Calu3 (cell line): ENCODE measurements at regions not wholly inside any gene's neighbourhood (a gene's known extent, or its start where the extent isn't known, plus 50 kb on each side); places are given as distances from the start of the nearest gene placed in this dataset.

ENCODE experiments used
- BruUV-seq: library from RNA; stranded (reverse); fragments of 400-500 nt; replicated peaks from 2 replicates; lab custom pipeline; 2021; lab: Mats Ljungman, UMichigan
- CTCF ChIA-PET: fragments of 300-600 bp; sonication (Branson Sonifier 250); formaldehyde crosslinking; loops from one replicate; lab custom pipeline; 2022; ENCODE audit warnings: antibody characterized with exemption; lab: Charles Lee
- DNase-seq: peaks from one replicate; pipeline ENCODE4 v3.0.0; 2022
- H3K27ac Mint-ChIP-seq: one replicate; pipeline ENCODE4 v1.8.0; 2022; ENCODE audit warnings: mixed read lengths; ENCODE audit not compliant: unreplicated experiment
- H3K27me3 Mint-ChIP-seq: one replicate; pipeline ENCODE4 v1.8.0; 2022; ENCODE audit warnings: mixed read lengths; ENCODE audit not compliant: unreplicated experiment
- H3K36me3 Mint-ChIP-seq: one replicate; pipeline ENCODE4 v1.8.0; 2022; ENCODE audit warnings: mild to moderate bottlenecking, moderate library complexity, mixed read lengths; ENCODE audit not compliant: insufficient read depth, unreplicated experiment
- H3K4me1 Mint-ChIP-seq: one replicate; pipeline ENCODE4 v1.8.0; 2022; ENCODE audit warnings: mild to moderate bottlenecking, low read depth, mixed read lengths; ENCODE audit not compliant: unreplicated experiment
- H3K4me3 Mint-ChIP-seq: one replicate; pipeline ENCODE4 v1.8.0; 2022; ENCODE audit warnings: mild to moderate bottlenecking, low read depth, moderate library complexity, mixed read lengths; ENCODE audit not compliant: unreplicated experiment
- H3K9me3 Mint-ChIP-seq: one replicate; pipeline ENCODE4 v1.8.0; 2022; ENCODE audit warnings: low read depth, mixed read lengths; ENCODE audit not compliant: unreplicated experiment
- CTCF ChIP-seq: fragments of 200-600 bp; IDR thresholded peaks from one replicate; pipeline ENCODE4 v1.8.0; 2022; ENCODE audit warnings: antibody characterized with exemption; ENCODE audit not compliant: unreplicated experiment
- intact Hi-C: fragments of 100-400 bp; cut with micrococcal nuclease; formaldehyde crosslinking; loops from one replicate; pipeline ENCODE4 v1.10.0; 2022; ENCODE audit not compliant: unreplicated experiment

GRCh38 chr4:119897260-119897659 lies 169.4 kb downstream of the MAD2L1 start:
- H3K27ac Mint-ChIP-seq: no peak overlapping the region
- CTCF ChIA-PET: no interaction called here
- TF ChIP-seq CTCF: no peak

DNA sequence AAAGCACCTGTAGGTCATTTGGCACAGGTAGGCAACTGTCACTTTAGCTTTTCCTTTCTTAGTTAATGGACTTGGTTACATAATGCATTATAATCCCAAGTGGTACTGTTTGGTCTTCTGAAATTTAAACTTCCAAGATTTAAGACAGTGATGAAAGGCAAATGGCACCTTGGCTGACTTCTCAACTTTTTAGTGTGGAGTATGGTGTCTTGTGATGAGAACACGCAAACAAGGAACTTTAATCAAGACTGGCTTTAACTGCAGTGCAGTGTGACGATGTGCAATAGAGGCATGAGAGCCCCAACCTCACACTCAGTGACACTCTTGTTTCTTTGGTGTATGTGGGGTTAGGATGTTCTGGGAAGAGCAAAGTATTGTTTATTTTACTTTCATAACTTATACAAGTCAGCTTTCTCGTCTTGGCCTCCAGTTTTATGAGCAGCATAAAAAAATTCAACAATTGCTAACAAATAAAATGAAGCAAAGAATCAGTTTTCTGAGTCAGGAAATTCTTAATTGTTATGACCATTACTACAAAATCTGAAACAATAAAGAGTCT lies 171.9 kb downstream of the MAD2L1 start:
- CTCF ChIA-PET: no interaction called here
- no peak for TF ChIP-seq CTCF
- no peak overlapping the region for H3K27ac Mint-ChIP-seq
- intact Hi-C loops: no loop called here
- H3K27me3 Mint-ChIP-seq: no peaks in the 10 kb centered on the region
- H3K9me3 Mint-ChIP-seq: no peaks in the 10 kb centered on the region
- BruUV-seq: no TSS peak
- H3K36me3 Mint-ChIP-seq: no peaks in the 10 kb centered on the region
- DNase-seq: no peak
- no peaks in the 10 kb centered on the region for H3K4me1 Mint-ChIP-seq
- no peak overlapping the region for H3K4me3 Mint-ChIP-seq

More at GRCh38 chr4:119897260-119897659, 169.4 kb downstream of the MAD2L1 start:
- Mint-ChIP-seq H3K4me3 (no peak overlapping the region), H3K4me1 (no peaks in the 10 kb centered on the region), H3K27me3 (no peaks in the 10 kb centered on the region), H3K36me3 (no peaks in the 10 kb centered on the region), H3K9me3 (no peaks in the 10 kb centered on the region)
- DNase-seq: no peak
- no TSS peak for BruUV-seq
- intact Hi-C loops: no loop called here

GRCh38 chr4:119873794-119874325 lies 192.8 kb downstream of the MAD2L1 start:
- Mint-ChIP-seq H3K4me1 (peaks cover 23% of the 10 kb centered on the region), H3K4me3 (peak overlapping the region; percentile 9), H3K36me3 (peaks cover 16% of the 10 kb centered on the region), H3K27me3 (no peaks in the 10 kb centered on the region), H3K9me3 (no peaks in the 10 kb centered on the region), H3K27ac (peak overlapping the region; percentile 92)
- no peak for DNase-seq
- CTCF ChIA-PET: interaction anchor here (0.7 kb wide), 1 partner anchor 57 kb away, joined by 3 read pairs; no protein-coding TSS in a partner anchor
- BruUV-seq: no TSS peak
- TF ChIP-seq CTCF: no peak
- intact Hi-C loops: loop anchor here (2.0 to 5.0 kb wide), 3 partner anchors 82 to 175 kb away; no protein-coding TSS in a partner anchor

DNA sequence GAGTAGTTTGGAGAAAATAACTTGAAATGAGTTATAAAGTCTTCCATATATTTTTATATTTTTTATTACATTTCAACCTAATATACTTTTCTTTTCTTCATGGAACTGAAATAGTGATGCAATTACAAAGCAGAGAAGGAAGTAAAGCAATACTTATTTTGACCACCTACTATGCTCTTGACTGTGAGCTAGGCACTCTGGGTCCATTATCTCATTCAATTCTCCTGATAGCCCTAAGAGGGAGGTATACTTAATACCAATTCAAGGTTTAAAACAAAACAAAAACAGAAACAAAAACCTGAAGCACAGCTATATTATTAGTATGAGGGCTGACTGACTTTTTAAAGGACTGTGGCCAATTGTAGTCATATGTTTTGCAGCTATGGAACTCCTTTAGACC lies 193.5 kb downstream of the MAD2L1 start:
- TF ChIP-seq CTCF: no peak
- no peak for DNase-seq
- Mint-ChIP-seq H3K36me3 (peaks cover 16% of the 10 kb centered on the region), H3K4me1 (peaks cover 23% of the 10 kb centered on the region), H3K4me3 (peak overlapping the region; percentile 9), H3K27me3 (no peaks in the 10 kb centered on the region), H3K9me3 (no peaks in the 10 kb centered on the region), H3K27ac (peak overlapping the region; percentile 92)
- CTCF ChIA-PET: interaction anchor here (0.9 kb wide), 1 partner anchor 244 kb away, joined by 3 read pairs; the partner anchor contains the start of gene PDE5A
- no TSS peak for BruUV-seq
- intact Hi-C loops: loop anchor here (2.0 to 5.0 kb wide), 3 partner anchors 81 to 176 kb away; no protein-coding TSS in a partner anchor
